ENCODE measurements at regions not wholly inside any gene's neighbourhood (a gene's known extent, or its start where the extent isn't known, plus 50 kb on each side); places are given as distances from the start of the nearest gene placed in this dataset.

GRCh38 chr3:101172516-101172915 is 147.9 kb downstream of the IMPG2 start:
- DNase-seq (ENCODE audit: low spot score): no peak

GRCh38 chr3:101171681-101172191 is 148.6 kb downstream of the IMPG2 start:
- DNase-seq (ENCODE audit: low spot score): no peak

GRCh38 chr3:101170806-101171558 is 149.4 kb downstream of the IMPG2 start:
- no peak for DNase-seq (ENCODE audit: low spot score)

- no peak for DNase-seq (ENCODE audit: low spot score)
Measured at GRCh38 chr3:101170062-101170771, 150.2 kb downstream of the IMPG2 start.

- DNase-seq (ENCODE audit: low spot score): no peak
Measured at GRCh38 chr3:101169516-101169915, 150.9 kb downstream of the IMPG2 start.

GRCh38 chr3:101167376-101167775 is 153.0 kb downstream of the IMPG2 start:
- DNase-seq (ENCODE audit: low spot score): no peak

- no peak for DNase-seq (ENCODE audit: low spot score)
Measured at GRCh38 chr3:101166150-101166549, 154.2 kb downstream of the IMPG2 start.

- no peak for DNase-seq (ENCODE audit: low spot score)
Measured at GRCh38 chr3:101163554-101163953, 156.8 kb downstream of the IMPG2 start.

GRCh38 chr3:101159478-101159877 is 160.9 kb downstream of the IMPG2 start:
- DNase-seq (ENCODE audit: low spot score): no peak

- no peak for DNase-seq (ENCODE audit: low spot score)
Measured at GRCh38 chr3:101158374-101158773, 162.0 kb downstream of the IMPG2 start.

- DNase-seq (ENCODE audit: low spot score): no peak
Measured at GRCh38 chr3:101156787-101157345, 163.5 kb downstream of the IMPG2 start.

GRCh38 chr3:101155825-101156224 is 162.6 kb upstream of the ABI3BP start:
- no peak for DNase-seq (ENCODE audit: low spot score)

GRCh38 chr3:101154401-101154800 is 161.2 kb upstream of the ABI3BP start:
- DNase-seq (ENCODE audit: low spot score): no peak

- DNase-seq (ENCODE audit: low spot score): no peak
Measured at GRCh38 chr3:101151286-101151913, 158.2 kb upstream of the ABI3BP start.

GRCh38 chr3:101150504-101150903 is 157.3 kb upstream of the ABI3BP start:
- DNase-seq (ENCODE audit: low spot score): no peak

GRCh38 chr3:101149707-101150106 is 156.5 kb upstream of the ABI3BP start:
- no peak for DNase-seq (ENCODE audit: low spot score)

GRCh38 chr3:101149251-101149650 is 156.0 kb upstream of the ABI3BP start:
- no peak for DNase-seq (ENCODE audit: low spot score)

- DNase-seq (ENCODE audit: low spot score): no peak
Measured at GRCh38 chr3:101148001-101148400, 154.8 kb upstream of the ABI3BP start.

- DNase-seq (ENCODE audit: low spot score): no peak
Measured at GRCh38 chr3:101146946-101147345, 153.7 kb upstream of the ABI3BP start.

- no peak for DNase-seq (ENCODE audit: low spot score)
Measured at GRCh38 chr3:101144105-101144504, 150.9 kb upstream of the ABI3BP start.

- DNase-seq (ENCODE audit: low spot score): no peak
Measured at GRCh38 chr3:101143012-101143411, 149.8 kb upstream of the ABI3BP start.

GRCh38 chr3:101142160-101142559 is 148.9 kb upstream of the ABI3BP start:
- no peak for DNase-seq (ENCODE audit: low spot score)

- DNase-seq (ENCODE audit: low spot score): no peak
Measured at GRCh38 chr3:101141135-101141534, 147.9 kb upstream of the ABI3BP start.

Data from germinal center (tissue), 1 donor.